ENCODE measurements at regions not wholly inside any gene's neighbourhood (a gene's known extent, or its start where the extent isn't known, plus 50 kb on each side); places are given as distances from the start of the nearest gene placed in this dataset.

DNA sequence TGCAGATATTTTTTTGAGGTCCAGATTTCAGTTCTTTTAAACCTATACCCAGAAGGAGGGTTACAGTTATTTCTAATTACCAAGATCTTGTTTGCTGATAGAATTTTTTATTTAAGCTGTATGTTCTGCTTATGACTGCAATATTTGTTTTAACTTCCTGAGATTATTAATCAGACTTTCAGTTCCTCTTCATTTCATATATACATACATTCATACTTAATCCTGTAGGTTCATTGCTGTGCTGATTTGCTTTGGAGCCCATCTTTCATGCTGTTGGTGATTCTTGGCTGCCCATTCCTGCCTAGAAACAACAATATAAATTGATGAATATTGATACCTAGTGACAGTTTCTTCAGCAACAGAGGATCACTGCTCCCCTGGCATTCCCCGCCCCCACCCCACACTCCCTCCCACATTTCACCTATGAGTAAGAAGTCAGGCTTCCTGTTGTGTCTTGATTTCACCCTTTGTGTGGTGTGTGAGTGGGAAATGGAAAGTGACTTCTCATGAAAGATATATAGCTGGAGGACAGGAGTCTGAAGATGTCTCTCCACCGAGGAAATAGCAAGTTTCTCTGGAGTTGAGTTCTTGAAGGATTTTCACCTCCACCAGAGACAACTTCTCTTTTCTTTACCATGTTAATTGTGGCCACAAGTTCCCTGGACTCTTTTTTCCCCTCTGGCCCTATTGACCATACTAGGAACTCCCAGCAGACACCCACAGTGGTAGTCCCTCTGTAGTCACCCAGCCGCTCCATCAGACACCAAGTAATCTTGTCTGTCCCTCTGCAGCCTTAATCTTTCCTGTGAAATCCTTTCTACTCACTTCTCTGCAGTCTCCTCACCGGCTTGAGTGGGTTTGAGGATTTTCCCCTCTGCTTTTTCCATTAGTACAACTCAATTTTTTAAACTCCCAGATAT lies 118.4 kb downstream of the ASB9 start:
- H3K27me3 ChIP-seq (ENCODE audit: control insufficient read depth in 2 of 2, insufficient read depth in 2 of 2, low read length in 2 of 2), result no peaks in the 10 kb centered on the region
- ChIA-PET POLR2A (no interaction called here), CTCF (no interaction called here)
- no peaks in the 10 kb centered on the region for H3K9me3 ChIP-seq (replicated peaks; ENCODE audit: control insufficient read depth, insufficient read depth, low read length)
- H4K20me1 ChIP-seq (replicated peaks; ENCODE audit: control insufficient read depth, extremely low read depth, insufficient read depth, low read length), result no peaks in the 10 kb centered on the region
- peak overlapping the region; percentile 23 for H2AFZ ChIP-seq (ENCODE audit: low read depth, low read length)
- no peaks in the 10 kb centered on the region for H3K4me1 ChIP-seq (ENCODE audit: control insufficient read depth, extremely low read depth, insufficient read depth, low read length)
- TF ChIP-seq POLR2AphosphoS5 (IDR thresholded peaks at IDR 0.05; ENCODE audit: insufficient read depth, low read depth, low read length), result no peak
- TF ChIP-seq GATA2 (IDR thresholded peaks at IDR 0.05; ENCODE audit: insufficient read depth, insufficient read length, low read depth, low read length), result no peak
- TF ChIP-seq MYC (IDR thresholded peaks at IDR 0.05; ENCODE audit: low read depth, low read length), result no peak
- TF ChIP-seq JUN (IDR thresholded peaks at IDR 0.05; ENCODE audit: borderline replicate concordance, insufficient read depth, insufficient read length, low read depth), result no peak
- TF ChIP-seq, protein P1, sequence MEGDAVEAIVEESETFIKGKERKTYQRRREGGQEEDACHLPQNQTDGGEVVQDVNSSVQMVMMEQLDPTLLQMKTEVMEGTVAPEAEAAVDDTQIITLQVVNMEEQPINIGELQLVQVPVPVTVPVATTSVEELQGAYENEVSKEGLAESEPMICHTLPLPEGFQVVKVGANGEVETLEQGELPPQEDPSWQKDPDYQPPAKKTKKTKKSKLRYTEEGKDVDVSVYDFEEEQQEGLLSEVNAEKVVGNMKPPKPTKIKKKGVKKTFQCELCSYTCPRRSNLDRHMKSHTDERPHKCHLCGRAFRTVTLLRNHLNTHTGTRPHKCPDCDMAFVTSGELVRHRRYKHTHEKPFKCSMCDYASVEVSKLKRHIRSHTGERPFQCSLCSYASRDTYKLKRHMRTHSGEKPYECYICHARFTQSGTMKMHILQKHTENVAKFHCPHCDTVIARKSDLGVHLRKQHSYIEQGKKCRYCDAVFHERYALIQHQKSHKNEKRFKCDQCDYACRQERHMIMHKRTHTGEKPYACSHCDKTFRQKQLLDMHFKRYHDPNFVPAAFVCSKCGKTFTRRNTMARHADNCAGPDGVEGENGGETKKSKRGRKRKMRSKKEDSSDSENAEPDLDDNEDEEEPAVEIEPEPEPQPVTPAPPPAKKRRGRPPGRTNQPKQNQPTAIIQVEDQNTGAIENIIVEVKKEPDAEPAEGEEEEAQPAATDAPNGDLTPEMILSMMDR (IDR thresholded peaks at IDR 0.05; ENCODE audit: extremely low read depth in 1 of 2, insufficient read depth in 1 of 2, low read depth in 1 of 2, low read length in 2 of 2), result no peak
- TF ChIP-seq EZH2 (IDR thresholded peaks at IDR 0.05; ENCODE audit: borderline replicate concordance, low read depth, low read length, severe bottlenecking), result no peak
- H3K4me2 ChIP-seq (ENCODE audit: insufficient read depth, low read length), result no peak overlapping the region
- dilution Hi-C loops (cut with MboI; ENCODE audit: extremely low pct_ligation_motif_present, low sequenced_read_pairs) (no loop called here), intact Hi-C loops (cut with micrococcal nuclease) (no loop called here)
- no TSS peak for BruUV-seq (replicated peaks)
- no peak overlapping the region for H3K4me3 ChIP-seq (replicated peaks in 1 of 3; ENCODE audit: insufficient read depth in 1 of 3, low read depth in 1 of 3, low read length in 3 of 3)
- no peak overlapping the region for H3K27ac ChIP-seq (ENCODE audit: insufficient read depth, low read depth, low read length)
- peak; percentile 65 for FAIRE-seq
- no peak overlapping the region for H3K9ac ChIP-seq (replicated peaks; ENCODE audit: extremely low read depth, insufficient read depth, low read length)
- H3K36me3 ChIP-seq (ENCODE audit: control insufficient read depth in 2 of 2, extremely low read depth in 1 of 2, insufficient read depth in 2 of 2, low read length in 2 of 2), result no peaks in the 10 kb centered on the region
- peak; percentile 39 for DNase-seq (ENCODE audit: low read depth, low spot score)
- H3K79me2 ChIP-seq (ENCODE audit: control insufficient read depth, insufficient read depth, low read length), result no peaks in the 10 kb centered on the region
- no peaks in the 10 kb centered on the region for H3K9me1 ChIP-seq (replicated peaks; ENCODE audit: control insufficient read depth, extremely low read depth, insufficient read depth, low read length)
